K562 (cell line): ENCODE measurements at regions not wholly inside any gene's neighbourhood (a gene's known extent, or its start where the extent isn't known, plus 50 kb on each side); places are given as distances from the start of the nearest gene placed in this dataset.

ENCODE experiments used
- ATAC-seq: fragments of 200-7000 bp; cut with Tn5 transposase; 3 replicates; pipeline ENCODE4 v1.9.1; 2020; ENCODE audit warnings: moderate library complexity
- BruUV-seq: library from RNA; stranded (reverse); fragments of 400-500 nt; replicated peaks from 2 replicates; lab custom pipeline; 2021; lab: Mats Ljungman, UMichigan
- CTCF ChIA-PET: fragments of 300-600 bp; formaldehyde crosslinking; extraction: SDS; loops from one replicate; lab custom pipeline; 2021; ENCODE audit warnings: low intra/inter-chr PET ratio; lab: Yijun Ruan, JAX
- POLR2A ChIA-PET: fragments of 300-600, 350-650 bp; sonication (Branson Sonifier 250); formaldehyde crosslinking; extraction: SDS; loops from one replicate; lab custom pipeline; 2021; ENCODE audit warnings: antibody characterized with exemption, inconsistent platforms; lab: Yijun Ruan, JAX
- DNase-seq, 4 experiments: peaks; one replicate each; pipeline versions ENCODE4 v3.0.0 to v3.0.0-alpha.2; 2011 to 2018; ENCODE audit warnings: low spot score in 3 of 4, mixed read lengths in 3 of 4; ENCODE audit errors: extremely low read depth in 1 of 4
- FAIRE-seq: peaks from 2 replicates; lab custom pipeline; 2011; peaks lifted over from hg19 to GRCh38; lab: Jason Lieb, UNC
- H2AFZ ChIP-seq: 2 replicates; pipeline ENCODE4 v1.6.0; 2011; ENCODE audit warnings: low read depth, low read length, control low read depth, inconsistent platforms
- H3K27ac ChIP-seq: fragments of 200-600 bp; 3 replicates; pipeline ENCODE4 v1.8.0; 2011; ENCODE audit warnings: low read depth, mild to moderate bottlenecking, control low read depth, inconsistent platforms, low read length, moderate library complexity, mixed read lengths; ENCODE audit errors: extremely low read depth
- H3K27me3 ChIP-seq, 2 experiments: fragments of 300-600 bp in 1 of 2; 2 replicates in 1 of 2; 3 replicates in 1 of 2; pipeline versions ENCODE4 v1.6.0 to v1.8.0; 2011; ENCODE audit warnings: inconsistent platforms in 2 of 2, low read length in 2 of 2, mild to moderate bottlenecking in 1 of 2, mixed read lengths in 1 of 2, moderate library complexity in 1 of 2; ENCODE audit not compliant: control insufficient read depth in 2 of 2, insufficient read depth in 2 of 2
- H3K36me3 ChIP-seq: fragments of 300-600 bp; 3 replicates; pipeline ENCODE4 v1.8.0; 2011; ENCODE audit warnings: mild to moderate bottlenecking, low read length, inconsistent platforms; ENCODE audit not compliant: control insufficient read depth, insufficient read depth
- H3K4me1 ChIP-seq, 2 experiments: fragments of 200-600 bp in 1 of 2; replicated peaks in 1 of 2; 2 replicates in 1 of 2; 3 replicates in 1 of 2; pipeline versions ENCODE4 v1.5.1 to v1.8.0; 2011; ENCODE audit warnings: inconsistent platforms in 2 of 2, low read length in 2 of 2, mild to moderate bottlenecking in 1 of 2, mixed read lengths in 1 of 2, moderate library complexity in 1 of 2; ENCODE audit not compliant: control insufficient read depth in 2 of 2, insufficient read depth in 2 of 2
- H3K4me2 ChIP-seq: 2 replicates; pipeline ENCODE4 v1.6.1; 2011; ENCODE audit warnings: low read length, control low read depth, inconsistent platforms, mixed read lengths; ENCODE audit not compliant: insufficient read depth
- H3K4me3 ChIP-seq: fragments of 200-600 bp; sonication (generic), shearing (Covaris generic); 2 replicates; pipeline ENCODE4 v1.5.1; 2016; ENCODE audit warnings: control low read depth, inconsistent platforms
- H3K79me2 ChIP-seq: fragments of 200-600 bp; 3 replicates; pipeline ENCODE4 v1.8.0; 2011; ENCODE audit warnings: low read length, inconsistent platforms; ENCODE audit not compliant: control insufficient read depth, insufficient read depth
- H3K9ac ChIP-seq, 2 experiments: 2 replicates each; pipeline versions ENCODE4 v1.6.0 to v1.6.1; 2011; ENCODE audit warnings: low read depth in 2 of 2, low read length in 2 of 2, control low read depth in 1 of 2, inconsistent platforms in 1 of 2, mild to moderate bottlenecking in 1 of 2, mixed read lengths in 1 of 2; ENCODE audit not compliant: insufficient read depth in 1 of 2
- H3K9me1 ChIP-seq: one replicate; pipeline ENCODE4 v1.6.0; 2011; ENCODE audit warnings: inconsistent platforms, mild to moderate bottlenecking, low read length, moderate library complexity; ENCODE audit not compliant: control insufficient read depth, insufficient read depth
- H3K9me3 ChIP-seq: replicated peaks from 2 replicates; pipeline ENCODE4 v1.5.1; 2011; ENCODE audit warnings: low read depth, low read length, inconsistent platforms; ENCODE audit not compliant: control insufficient read depth, insufficient read depth
- H4K20me1 ChIP-seq: replicated peaks from 2 replicates; pipeline ENCODE4 v1.6.1; 2011; ENCODE audit warnings: low read length, inconsistent platforms, mixed read lengths; ENCODE audit not compliant: control insufficient read depth, insufficient read depth
- ARID2 ChIP-seq: fragments of 450-650 bp; IDR thresholded peaks from 2 replicates; pipeline ENCODE4 v1.6.1; 2017; ENCODE audit warnings: antibody characterized with exemption, mild to moderate bottlenecking
- BACH1 ChIP-seq: fragments of 200-800 bp; sonication (Bioruptor generic); IDR thresholded peaks from 2 replicates; pipeline ENCODE4 v1.6.1; 2016; ENCODE audit warnings: missing genetic modification characterization, missing compliant biosample characterization
- BCOR ChIP-seq: fragments of 450-650 bp; IDR thresholded peaks from 2 replicates; pipeline ENCODE4 v1.6.1; 2016
- COPS2 ChIP-seq: fragments of 450-650 bp; conservative IDR thresholded peaks from 2 replicates; pipeline ENCODE4 v1.6.1; 2016; ENCODE audit warnings: mild to moderate bottlenecking, moderate library complexity
- CREBBP ChIP-seq: IDR thresholded peaks from one replicate; pipeline ENCODE4 v1.6.1; 2012; ENCODE audit warnings: low read depth, mild to moderate bottlenecking, control low read depth, inconsistent platforms, low read length
- DDX20 ChIP-seq: fragments of 450-650 bp; IDR thresholded peaks from 2 replicates; pipeline ENCODE4 v1.6.1; 2016; ENCODE audit warnings: missing genetic modification characterization, low read depth, mild to moderate bottlenecking, missing compliant biosample characterization, moderate library complexity
- DPF2 ChIP-seq: fragments of 450-650 bp; IDR thresholded peaks from 2 replicates; pipeline ENCODE4 v1.6.1; 2016
- E2F1 ChIP-seq: sonication (generic); formaldehyde crosslinking; IDR thresholded peaks from 2 replicates; pipeline ENCODE4 v1.8.1; 2023; ENCODE audit warnings: mild to moderate bottlenecking, missing genetic modification reagents, moderate library complexity
- GABPA ChIP-seq: fragments of 200-800 bp; sonication (Bioruptor generic); conservative IDR thresholded peaks from 2 replicates; pipeline ENCODE4 v1.6.1; 2016; ENCODE audit warnings: low read depth, missing genetic modification characterization, missing compliant biosample characterization
- HDGF ChIP-seq: fragments of 450-650 bp; IDR thresholded peaks from 2 replicates; pipeline ENCODE4 v1.6.1; 2016
- ILF3 ChIP-seq: fragments of 450-650 bp; IDR thresholded peaks from 2 replicates; pipeline ENCODE4 v1.6.1; 2018; ENCODE audit warnings: antibody characterized with exemption, mild to moderate bottlenecking, moderate library complexity, borderline replicate concordance
- KDM2B ChIP-seq: fragments of 250-450 bp; sonication (Bioruptor Pico); IDR thresholded peaks from 2 replicates; pipeline ENCODE4 v1.8.0; 2021; ENCODE audit warnings: mild to moderate bottlenecking, moderate library complexity
- PHF21A ChIP-seq: fragments of 450-650 bp; IDR thresholded peaks from 2 replicates; pipeline ENCODE4 v1.6.1; 2017; ENCODE audit warnings: low read depth, borderline replicate concordance
- POLR2G ChIP-seq: fragments of 200-400 bp; formaldehyde crosslinking; IDR thresholded peaks from 2 replicates; pipeline ENCODE4 v1.6.1; 2017; ENCODE audit warnings: low read depth, mild to moderate bottlenecking, antibody characterized with exemption, low read length, moderate library complexity
- PTTG1 ChIP-seq: fragments of 450-650 bp; IDR thresholded peaks from 2 replicates; pipeline ENCODE4 v1.6.1; 2016; ENCODE audit warnings: low read depth, mild to moderate bottlenecking, missing genetic modification characterization, missing compliant biosample characterization
- SAFB ChIP-seq: fragments of 200-400 bp; formaldehyde crosslinking; IDR thresholded peaks from 2 replicates; pipeline ENCODE4 v1.6.1; 2017; ENCODE audit warnings: low read depth, low read length, borderline replicate concordance
- SLC30A9 ChIP-seq: fragments of 250-450 bp; sonication (Bioruptor Pico); IDR thresholded peaks from 2 replicates; pipeline ENCODE4 v1.8.0; 2022; ENCODE audit warnings: mild to moderate bottlenecking, moderate library complexity
- ZBTB7A ChIP-seq: IDR thresholded peaks from 2 replicates; pipeline ENCODE4 v1.6.1; 2011; ENCODE audit warnings: low read depth, mild to moderate bottlenecking, low read length, moderate library complexity, borderline replicate concordance; ENCODE audit not compliant: control insufficient read depth
- ZNF23 ChIP-seq: fragments of 250-450 bp; sonication (Bioruptor Pico); IDR thresholded peaks from 2 replicates; pipeline ENCODE4 v1.4.0; 2020; ENCODE audit warnings: mild to moderate bottlenecking
- ZZZ3 ChIP-seq: fragments of 450-650 bp; IDR thresholded peaks from 2 replicates; pipeline ENCODE4 v1.6.1; 2016; ENCODE audit warnings: antibody characterized with exemption, mild to moderate bottlenecking, moderate library complexity
- WGBS: fragments of 100-300 bp; shearing (Covaris generic); methylation state at CpG from one replicate; pipeline ENCODE4 v1.1.6; 2016; ENCODE audit warnings: low coverage, mixed read lengths; ENCODE audit not compliant: insufficient coverage; ENCODE audit errors: missing lambda C conversion rate; 5-methylcytosine and 5-hydroxymethylcytosine counted together
- in situ Hi-C: fragments of 300-500 bp; cut with MboI; formaldehyde crosslinking; loops from 4 replicates; pipeline ENCODE4 v1.15.0; 2018; ENCODE audit warnings: inconsistent platforms, mixed read lengths
- intact Hi-C: fragments of 100-400 bp; cut with micrococcal nuclease; formaldehyde crosslinking; loops from 2 replicates; pipeline ENCODE4 v1.14.2; 2022

- WGBS: 0% methylated on average over 2 of the region's 2 CpGs
- Histone ChIP-seq H3K36me3 (no peaks in the 10 kb centered on the region), H3K4me3 (no peak overlapping the region), H3K4me1 (no peaks in the 10 kb centered on the region), H3K9ac (no peak overlapping the region), H4K20me1 (no peaks in the 10 kb centered on the region), H3K4me2 (no peak overlapping the region), H3K79me2 (no peaks in the 10 kb centered on the region), H3K9me3 (no peaks in the 10 kb centered on the region), H3K27ac (no peak overlapping the region), H3K9me1 (no peaks in the 10 kb centered on the region), H3K27me3 (peaks cover 0 to 4% of the 10 kb centered on the region in 2 experiments; a peak in 2 of 5 replicates), H2AFZ (no peak overlapping the region)
- intact Hi-C loops: no loop called here
- FAIRE-seq (no peak), DNase-seq (no peak), ATAC-seq (no peak)
- POLR2A ChIA-PET: no interaction called here
- CTCF ChIA-PET: no interaction called here
- no peak for TF ChIP-seq CREBBP
- no peak for TF ChIP-seq SLC30A9 (CRISPR knock-in tag)
- no peak for TF ChIP-seq PHF21A
- no peak for TF ChIP-seq BACH1 (tag)
- no peak for TF ChIP-seq PTTG1 (tag)
- no peak for TF ChIP-seq ZNF23 (CRISPR knock-in tag)
- no peak for TF ChIP-seq BCOR
- no peak for TF ChIP-seq GABPA
- no peak for TF ChIP-seq ARID2
- TF ChIP-seq DDX20: no peak
- TF ChIP-seq ZZZ3: no peak
- no peak for TF ChIP-seq POLR2G
- TF ChIP-seq SAFB: no peak
- TF ChIP-seq HDGF: no peak
- TF ChIP-seq ILF3: no peak
- no peak for TF ChIP-seq COPS2
- no peak for TF ChIP-seq KDM2B
- TF ChIP-seq DPF2: no peak
- no peak for TF ChIP-seq ZBTB7A
- no peak for TF ChIP-seq E2F1 (CRISPR knock-in tag)
- in situ Hi-C loops: no loop called here
- no TSS peak for BruUV-seq
Measured at GRCh38 chr5:57843059-57843367, 360.4 kb upstream of the ACTBL2 start.
